ENCODE measurements at regions not wholly inside any gene's neighbourhood (a gene's known extent, or its start where the extent isn't known, plus 50 kb on each side); places are given as distances from the start of the nearest gene placed in this dataset.

GRCh38 chr4:31080887-31081286, 360.7 kb downstream of the PCDH7 start:
- DNase-seq (ENCODE audit: low read depth in 1 of 2, low spot score in 1 of 2) (no peak), FAIRE-seq (no peak), ATAC-seq (no peak)
- CTCF ChIA-PET, result no interaction called here
- Histone ChIP-seq H3K27ac (no peak overlapping the region), H3K4me2 (no peak overlapping the region), H3K9me3 (no peaks in the 10 kb centered on the region), H3K4me3 (no peak overlapping the region), H3K4me1 (no peaks in the 10 kb centered on the region)
- WGBS (ENCODE audit: missing lambda C conversion rate), result 29% methylated on average over 3 of the region's 3 CpGs
- POLR2A ChIA-PET, result no interaction called here
- no peak for TF ChIP-seq RARB (CRISPR knock-in tag; IDR thresholded peaks at IDR 0.05)
- TF ChIP-seq ZSCAN20 (CRISPR knock-in tag; IDR thresholded peaks at IDR 0.05), result no peak

GRCh38 chr4:31081366-31081765, 361.2 kb downstream of the PCDH7 start:
- DNase-seq (ENCODE audit: low read depth in 1 of 2, low spot score in 1 of 2) (no peak), ATAC-seq (no peak), FAIRE-seq (no peak)
- ChIA-PET CTCF (no interaction called here), POLR2A (no interaction called here)
- H3K4me1 ChIP-seq, result no peaks in the 10 kb centered on the region
- no peak for TF ChIP-seq BHLHE40 (IDR thresholded peaks at IDR 0.05; ENCODE audit: low read depth, low read length)
- TF ChIP-seq PHF8 (IDR thresholded peaks at IDR 0.05; ENCODE audit: borderline replicate concordance, low read depth), result no peak
- no peak for TF ChIP-seq PBX3 (IDR thresholded peaks at IDR 0.05)
- no peak for TF ChIP-seq ATOH8 (CRISPR knock-in tag; IDR thresholded peaks at IDR 0.05; ENCODE audit: low read depth)
- no peak for TF ChIP-seq POLR2A (IDR thresholded peaks at IDR 0.05; ENCODE audit: low read length)
- no peak for TF ChIP-seq FOXS1 (CRISPR knock-in tag; IDR thresholded peaks at IDR 0.05)
- TF ChIP-seq GATA3 (IDR thresholded peaks at IDR 0.05; ENCODE audit: borderline replicate concordance), result no peak
- TF ChIP-seq MYC (IDR thresholded peaks at IDR 0.05; ENCODE audit: borderline replicate concordance, low read length), result no peak
- no peak for TF ChIP-seq EHF (CRISPR knock-in tag; IDR thresholded peaks at IDR 0.05)
- TF ChIP-seq NPAS2 (CRISPR knock-in tag; IDR thresholded peaks at IDR 0.05; ENCODE audit: borderline replicate concordance), result no peak
- TF ChIP-seq POLR2AphosphoS2 (conservative IDR thresholded peaks at IDR 0.05; ENCODE audit: low read length), result no peak
- no peak for TF ChIP-seq EHMT2 (IDR thresholded peaks at IDR 0.05; ENCODE audit: low read depth)
- no peak for TF ChIP-seq TP53 (CRISPR knock-in tag; IDR thresholded peaks at IDR 0.05)
- TF ChIP-seq HDAC2 (IDR thresholded peaks at IDR 0.05), result no peak
- no peak for TF ChIP-seq KDM5A (IDR thresholded peaks at IDR 0.05)
- no peak for TF ChIP-seq CHD2 (IDR thresholded peaks at IDR 0.05; ENCODE audit: low read length, partially characterized antibody)
- TF ChIP-seq RFX5 (IDR thresholded peaks at IDR 0.05), result no peak
- TF ChIP-seq ZSCAN20 (CRISPR knock-in tag; IDR thresholded peaks at IDR 0.05), result no peak
- TF ChIP-seq HES2 (IDR thresholded peaks at IDR 0.05), result no peak
- TF ChIP-seq CBX8 (IDR thresholded peaks at IDR 0.05), result no peak
- H3K9me3 ChIP-seq, result no peaks in the 10 kb centered on the region
- H3K27ac ChIP-seq, result no peak overlapping the region
- no peak overlapping the region for H3K4me2 ChIP-seq
- no peak overlapping the region for H3K4me3 ChIP-seq

DNA sequence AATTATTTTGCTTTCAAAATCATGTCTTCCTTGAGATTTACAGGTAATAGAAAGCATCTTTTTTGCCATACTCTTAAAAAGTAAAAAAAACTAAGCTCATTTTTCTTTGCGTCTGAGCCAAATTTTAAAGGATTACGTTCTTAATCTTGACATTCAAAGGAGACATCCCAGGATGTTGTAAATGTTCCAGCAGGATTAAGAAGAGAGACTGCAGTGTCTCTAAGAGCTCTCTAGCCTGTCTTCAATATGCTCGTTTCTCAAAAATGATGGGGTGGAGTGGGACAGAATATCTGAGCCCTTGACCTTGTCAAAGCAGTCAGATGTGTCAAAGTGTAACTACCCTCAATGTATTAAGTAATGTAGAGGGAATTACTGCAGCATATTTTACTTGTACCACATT, 363.3 kb downstream of the PCDH7 start:
- ChIA-PET POLR2A (no interaction called here), CTCF (no interaction called here)
- Histone ChIP-seq H3K4me3 (no peak overlapping the region), H3K4me1 (no peaks in the 10 kb centered on the region), H3K9me3 (no peaks in the 10 kb centered on the region), H3K27ac (no peak overlapping the region), H3K4me2 (no peak overlapping the region)
- no peak for ATAC-seq
- no peak for FAIRE-seq
- 13% methylated on average over 3 of the region's 3 CpGs for WGBS (ENCODE audit: missing lambda C conversion rate)
- DNase-seq (ENCODE audit: low read depth in 1 of 2, low spot score in 1 of 2), result no peak
- TF ChIP-seq, protein P1, sequence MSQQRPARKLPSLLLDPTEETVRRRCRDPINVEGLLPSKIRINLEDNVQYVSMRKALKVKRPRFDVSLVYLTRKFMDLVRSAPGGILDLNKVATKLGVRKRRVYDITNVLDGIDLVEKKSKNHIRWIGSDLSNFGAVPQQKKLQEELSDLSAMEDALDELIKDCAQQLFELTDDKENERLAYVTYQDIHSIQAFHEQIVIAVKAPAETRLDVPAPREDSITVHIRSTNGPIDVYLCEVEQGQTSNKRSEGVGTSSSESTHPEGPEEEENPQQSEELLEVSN (IDR thresholded peaks at IDR 0.05; ENCODE audit: borderline replicate concordance, low read depth), result no peak
- no peak for TF ChIP-seq MAZ (IDR thresholded peaks at IDR 0.05; ENCODE audit: borderline replicate concordance, low read depth, low read length)
- no peak for TF ChIP-seq JUN (IDR thresholded peaks at IDR 0.05)
- TF ChIP-seq ZC3H11A (IDR thresholded peaks at IDR 0.05), result no peak
- no peak for TF ChIP-seq FOSB (CRISPR knock-in tag; IDR thresholded peaks at IDR 0.05)
- TF ChIP-seq NFE2L2 (conservative IDR thresholded peaks at IDR 0.05; ENCODE audit: low read length), result no peak
- TF ChIP-seq MAFK (IDR thresholded peaks at IDR 0.05; ENCODE audit: partially characterized antibody), result no peak
- TF ChIP-seq GATA3 (IDR thresholded peaks at IDR 0.05; ENCODE audit: borderline replicate concordance), result no peak
- no peak for TF ChIP-seq PHF8 (IDR thresholded peaks at IDR 0.05; ENCODE audit: borderline replicate concordance, low read depth)
- TF ChIP-seq, protein P2, sequence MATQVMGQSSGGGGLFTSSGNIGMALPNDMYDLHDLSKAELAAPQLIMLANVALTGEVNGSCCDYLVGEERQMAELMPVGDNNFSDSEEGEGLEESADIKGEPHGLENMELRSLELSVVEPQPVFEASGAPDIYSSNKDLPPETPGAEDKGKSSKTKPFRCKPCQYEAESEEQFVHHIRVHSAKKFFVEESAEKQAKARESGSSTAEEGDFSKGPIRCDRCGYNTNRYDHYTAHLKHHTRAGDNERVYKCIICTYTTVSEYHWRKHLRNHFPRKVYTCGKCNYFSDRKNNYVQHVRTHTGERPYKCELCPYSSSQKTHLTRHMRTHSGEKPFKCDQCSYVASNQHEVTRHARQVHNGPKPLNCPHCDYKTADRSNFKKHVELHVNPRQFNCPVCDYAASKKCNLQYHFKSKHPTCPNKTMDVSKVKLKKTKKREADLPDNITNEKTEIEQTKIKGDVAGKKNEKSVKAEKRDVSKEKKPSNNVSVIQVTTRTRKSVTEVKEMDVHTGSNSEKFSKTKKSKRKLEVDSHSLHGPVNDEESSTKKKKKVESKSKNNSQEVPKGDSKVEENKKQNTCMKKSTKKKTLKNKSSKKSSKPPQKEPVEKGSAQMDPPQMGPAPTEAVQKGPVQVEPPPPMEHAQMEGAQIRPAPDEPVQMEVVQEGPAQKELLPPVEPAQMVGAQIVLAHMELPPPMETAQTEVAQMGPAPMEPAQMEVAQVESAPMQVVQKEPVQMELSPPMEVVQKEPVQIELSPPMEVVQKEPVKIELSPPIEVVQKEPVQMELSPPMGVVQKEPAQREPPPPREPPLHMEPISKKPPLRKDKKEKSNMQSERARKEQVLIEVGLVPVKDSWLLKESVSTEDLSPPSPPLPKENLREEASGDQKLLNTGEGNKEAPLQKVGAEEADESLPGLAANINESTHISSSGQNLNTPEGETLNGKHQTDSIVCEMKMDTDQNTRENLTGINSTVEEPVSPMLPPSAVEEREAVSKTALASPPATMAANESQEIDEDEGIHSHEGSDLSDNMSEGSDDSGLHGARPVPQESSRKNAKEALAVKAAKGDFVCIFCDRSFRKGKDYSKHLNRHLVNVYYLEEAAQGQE (IDR thresholded peaks at IDR 0.05), result no peak
- no peak for TF ChIP-seq HOXB13 (CRISPR knock-in tag; IDR thresholded peaks at IDR 0.05; ENCODE audit: low read depth)
- TF ChIP-seq, protein P3, sequence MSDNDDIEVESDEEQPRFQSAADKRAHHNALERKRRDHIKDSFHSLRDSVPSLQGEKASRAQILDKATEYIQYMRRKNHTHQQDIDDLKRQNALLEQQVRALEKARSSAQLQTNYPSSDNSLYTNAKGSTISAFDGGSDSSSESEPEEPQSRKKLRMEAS (IDR thresholded peaks at IDR 0.05), result no peak
- TF ChIP-seq RFX5 (IDR thresholded peaks at IDR 0.05), result no peak
- no peak for TF ChIP-seq PBX3 (IDR thresholded peaks at IDR 0.05)
